ENCODE measurements at regions not wholly inside any gene's neighbourhood (a gene's known extent, or its start where the extent isn't known, plus 50 kb on each side); places are given as distances from the start of the nearest gene placed in this dataset.

DNA sequence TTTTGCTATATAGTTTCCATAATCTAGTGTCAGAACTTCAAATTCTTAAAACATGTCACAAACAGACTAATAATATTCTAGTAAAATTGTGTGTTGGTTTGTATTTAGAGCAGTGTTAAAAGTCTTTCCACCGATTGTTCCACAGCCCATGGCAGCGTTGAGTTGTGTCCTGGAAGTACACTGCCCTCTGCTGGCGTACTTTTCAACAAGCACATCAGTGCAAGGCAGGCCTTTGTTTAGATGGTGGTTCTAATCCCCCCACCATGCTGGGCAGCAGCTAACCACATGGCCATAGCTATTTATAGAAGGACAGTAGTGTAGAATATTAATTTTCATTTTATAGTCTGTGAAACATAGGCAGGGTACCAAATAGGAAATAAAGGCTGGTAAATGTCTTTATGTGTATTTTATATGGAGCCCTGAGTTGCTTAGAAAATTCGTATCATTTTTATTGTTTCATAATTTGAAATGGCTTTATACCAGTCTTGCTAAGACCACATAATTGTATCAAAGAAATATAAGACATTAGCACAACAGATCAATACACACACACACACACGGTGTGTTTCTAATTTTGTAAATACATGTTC, 235.4 kb downstream of the SEC23A start (continued):
- no peak for TF ChIP-seq ZBTB3 (CRISPR knock-in tag; IDR thresholded peaks at IDR 0.05; ENCODE audit: borderline replicate concordance, low read depth)
- TF ChIP-seq, protein P1, sequence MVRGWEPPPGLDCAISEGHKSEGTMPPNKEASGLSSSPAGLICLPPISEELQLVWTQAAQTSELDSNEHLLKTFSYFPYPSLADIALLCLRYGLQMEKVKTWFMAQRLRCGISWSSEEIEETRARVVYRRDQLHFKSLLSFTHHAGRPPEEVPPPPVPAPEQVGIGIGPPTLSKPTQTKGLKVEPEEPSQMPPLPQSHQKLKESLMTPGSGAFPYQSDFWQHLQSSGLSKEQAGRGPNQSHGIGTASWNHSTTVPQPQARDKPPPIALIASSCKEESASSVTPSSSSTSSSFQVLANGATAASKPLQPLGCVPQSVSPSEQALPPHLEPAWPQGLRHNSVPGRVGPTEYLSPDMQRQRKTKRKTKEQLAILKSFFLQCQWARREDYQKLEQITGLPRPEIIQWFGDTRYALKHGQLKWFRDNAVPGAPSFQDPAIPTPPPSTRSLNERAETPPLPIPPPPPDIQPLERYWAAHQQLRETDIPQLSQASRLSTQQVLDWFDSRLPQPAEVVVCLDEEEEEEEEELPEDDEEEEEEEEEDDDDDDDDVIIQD (CRISPR knock-in tag; IDR thresholded peaks at IDR 0.05; ENCODE audit: low read depth), result peak; percentile 60; the same call in 1 of the 2 replicates
- no peak for TF ChIP-seq RFX3 (CRISPR knock-in tag; IDR thresholded peaks at IDR 0.05)
- TF ChIP-seq PTBP1 (IDR thresholded peaks at IDR 0.05; ENCODE audit: low read depth, low read length, poor library complexity, severe bottlenecking), result no peak
- TF ChIP-seq, protein P2, sequence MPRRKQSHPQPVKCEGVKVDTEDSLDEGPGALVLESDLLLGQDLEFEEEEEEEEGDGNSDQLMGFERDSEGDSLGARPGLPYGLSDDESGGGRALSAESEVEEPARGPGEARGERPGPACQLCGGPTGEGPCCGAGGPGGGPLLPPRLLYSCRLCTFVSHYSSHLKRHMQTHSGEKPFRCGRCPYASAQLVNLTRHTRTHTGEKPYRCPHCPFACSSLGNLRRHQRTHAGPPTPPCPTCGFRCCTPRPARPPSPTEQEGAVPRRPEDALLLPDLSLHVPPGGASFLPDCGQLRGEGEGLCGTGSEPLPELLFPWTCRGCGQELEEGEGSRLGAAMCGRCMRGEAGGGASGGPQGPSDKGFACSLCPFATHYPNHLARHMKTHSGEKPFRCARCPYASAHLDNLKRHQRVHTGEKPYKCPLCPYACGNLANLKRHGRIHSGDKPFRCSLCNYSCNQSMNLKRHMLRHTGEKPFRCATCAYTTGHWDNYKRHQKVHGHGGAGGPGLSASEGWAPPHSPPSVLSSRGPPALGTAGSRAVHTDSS (CRISPR knock-in tag; conservative IDR thresholded peaks at IDR 0.05), result no peak
- TF ChIP-seq NCOA2 (CRISPR knock-in tag; IDR thresholded peaks at IDR 0.05), result 0 out of 2 replicates have a peak, but pooled peaks have one; percentile 29
- no peak; the same call in 1 of the 2 replicates for TF ChIP-seq FOXK1 (CRISPR knock-in tag; IDR thresholded peaks at IDR 0.05; ENCODE audit: borderline replicate concordance, low read depth)
- TF ChIP-seq ZNF407 (CRISPR knock-in tag; IDR thresholded peaks at IDR 0.05; ENCODE audit: not compliant biosample characterization), result no peak
- no peak for TF ChIP-seq ZMYM3 (CRISPR knock-in tag; IDR thresholded peaks at IDR 0.05)
- no peak for TF ChIP-seq FOXM1 (CRISPR knock-in tag; IDR thresholded peaks at IDR 0.05)
- peak; percentile 58; the same call in 1 of the 2 replicates for TF ChIP-seq IRF2 (CRISPR knock-in tag; IDR thresholded peaks at IDR 0.05)
- no peak for TF ChIP-seq ZSCAN12 (CRISPR knock-in tag; IDR thresholded peaks at IDR 0.05)
- no peak for TF ChIP-seq JUN (CRISPR knock-in tag; IDR thresholded peaks at IDR 0.05)
- no peak for TF ChIP-seq MBNL3 (CRISPR knock-in tag; conservative IDR thresholded peaks at IDR 0.05)
- TF ChIP-seq PRPF4 (IDR thresholded peaks at IDR 0.05; ENCODE audit: low read depth, low read length, poor library complexity, severe bottlenecking), result no peak
- TF ChIP-seq KLF13 (CRISPR knock-in tag; IDR thresholded peaks at IDR 0.05), result no peak
- no peak for TF ChIP-seq ARID2 (CRISPR knock-in tag; IDR thresholded peaks at IDR 0.05; ENCODE audit: borderline replicate concordance)

All from HepG2 (cell line).